ENCODE measurements at regions not wholly inside any gene's neighbourhood (a gene's known extent, or its start where the extent isn't known, plus 50 kb on each side); places are given as distances from the start of the nearest gene placed in this dataset.

DNA sequence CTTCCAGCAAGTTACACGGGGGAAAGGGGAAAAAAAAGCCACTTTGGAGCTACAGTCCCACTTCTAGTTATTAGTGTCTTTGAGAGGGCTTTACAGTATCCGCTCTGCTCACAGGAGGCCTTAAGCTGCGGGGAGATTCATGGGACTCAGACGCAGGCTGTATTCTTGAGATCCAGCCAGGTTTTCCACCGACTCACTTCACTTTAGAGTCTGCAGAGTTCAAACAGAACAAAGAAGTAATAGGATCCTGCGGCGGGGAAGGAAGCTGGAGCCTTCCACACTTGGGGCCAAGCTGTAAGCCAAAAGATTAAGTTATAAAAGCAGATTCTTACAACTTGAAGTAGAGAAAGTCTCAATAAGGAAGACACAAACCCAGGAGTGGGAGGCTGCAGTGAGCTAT is 60.2 kb upstream of the FAM174B start:
- TF ChIP-seq CTCF (IDR thresholded peaks at IDR 0.05) (no peak), POLR2A (IDR thresholded peaks at IDR 0.05) (no peak), EP300 (IDR thresholded peaks at IDR 0.05) (no peak), POLR2AphosphoS5 (IDR thresholded peaks at IDR 0.05) (no peak)
